ENCODE measurements at regions not wholly inside any gene's neighbourhood (a gene's known extent, or its start where the extent isn't known, plus 50 kb on each side); places are given as distances from the start of the nearest gene placed in this dataset.
"Not testable (repeated sequence)": the region's sequence is repeated elsewhere in the genome, so short reads cannot be mapped to it uniquely, and the experiment has no call there.

- DNase-seq, result not testable (repeated sequence)
Measured at GRCh38 chr13:53305419-53305818, 276.8 kb downstream of the OLFM4 start.

GRCh38 chr13:53310786-53311185 is 282.2 kb downstream of the OLFM4 start:
- no peak for DNase-seq

- no peak for DNase-seq
Measured at GRCh38 chr13:53311561-53311960, 282.9 kb downstream of the OLFM4 start.

- no peak for DNase-seq
Measured at GRCh38 chr13:53321296-53321801, 292.7 kb downstream of the OLFM4 start.

GRCh38 chr13:53324656-53325055 is 296.0 kb downstream of the OLFM4 start:
- DNase-seq, result no peak

GRCh38 chr13:53326716-53327115 is 298.1 kb downstream of the OLFM4 start:
- DNase-seq, result no peak

GRCh38 chr13:53327680-53328315 is 299.2 kb downstream of the OLFM4 start:
- no peak for DNase-seq

- no peak for DNase-seq
Measured at GRCh38 chr13:53336441-53337160, 308.0 kb downstream of the OLFM4 start.

GRCh38 chr13:53338760-53339159 is 310.1 kb downstream of the OLFM4 start:
- DNase-seq, result no peak

GRCh38 chr13:53340505-53341143 is 312.0 kb downstream of the OLFM4 start:
- no peak for DNase-seq

- no peak for DNase-seq
Measured at GRCh38 chr13:53341144-53341510, 312.5 kb downstream of the OLFM4 start.

- DNase-seq, result no peak
Measured at GRCh38 chr13:53342623-53343360, 314.2 kb downstream of the OLFM4 start.

GRCh38 chr13:53343361-53343744 is 314.7 kb downstream of the OLFM4 start:
- DNase-seq, result no peak

- DNase-seq, result no peak
Measured at GRCh38 chr13:53351021-53351420, 322.4 kb downstream of the OLFM4 start.

GRCh38 chr13:53357582-53357981 is 329.0 kb downstream of the OLFM4 start:
- DNase-seq, result no peak

- no peak for DNase-seq
Measured at GRCh38 chr13:53368948-53369347, 340.3 kb downstream of the OLFM4 start.

GRCh38 chr13:53379485-53379884 is 350.9 kb downstream of the OLFM4 start:
- DNase-seq, result no peak

- DNase-seq, result no peak
Measured at GRCh38 chr13:53382008-53382407, 353.4 kb downstream of the OLFM4 start.

GRCh38 chr13:53398051-53398450 is 369.4 kb downstream of the OLFM4 start:
- no peak for DNase-seq

- DNase-seq, result no peak
Measured at GRCh38 chr13:53405616-53406015, 377.0 kb downstream of the OLFM4 start.

GRCh38 chr13:53408306-53408705 is 379.7 kb downstream of the OLFM4 start:
- DNase-seq, result no peak

- no peak for DNase-seq
Measured at GRCh38 chr13:53408847-53409568, 380.4 kb downstream of the OLFM4 start.

GRCh38 chr13:53411463-53411862 is 382.9 kb downstream of the OLFM4 start:
- no peak for DNase-seq

All from suppressor macrophage treated with lipopolysaccharide for 4 hours (primary cell).